Skeletal muscle satellite cell (primary cell): ENCODE measurements at regions not wholly inside any gene's neighbourhood (a gene's known extent, or its start where the extent isn't known, plus 50 kb on each side); places are given as distances from the start of the nearest gene placed in this dataset.

Experiments used
- H3K27me3 ChIP-seq: 2 replicates; pipeline ENCODE4 v1.7.0; 2013; ENCODE audit warnings: low read length; ENCODE audit not compliant: control insufficient read depth, insufficient read depth
- H3K36me3 ChIP-seq: 2 replicates; pipeline ENCODE4 v1.7.0; 2013; ENCODE audit warnings: mild to moderate bottlenecking, control low read depth, low read length; ENCODE audit not compliant: insufficient read depth
- H3K4me1 ChIP-seq: 2 replicates; pipeline ENCODE4 v1.7.0; 2013; ENCODE audit warnings: low read length; ENCODE audit not compliant: control insufficient read depth, insufficient read depth
- H3K4me2 ChIP-seq: 2 replicates; pipeline ENCODE4 v1.7.0; 2013; ENCODE audit warnings: mild to moderate bottlenecking, low read length
- H3K4me3 ChIP-seq: 2 replicates; pipeline ENCODE4 v1.7.0; 2013; ENCODE audit warnings: low read length
- H3K9ac ChIP-seq: 2 replicates; pipeline ENCODE4 v1.7.0; 2013; ENCODE audit warnings: mild to moderate bottlenecking, low read depth, low read length, moderate library complexity
- H3K9me3 ChIP-seq: replicated peaks from 2 replicates; pipeline ENCODE4 v1.7.0; 2013; ENCODE audit warnings: mild to moderate bottlenecking, control low read depth, low read length

- H3K9me3 ChIP-seq, result no peaks in the 10 kb centered on the region
- H3K4me2 ChIP-seq, result no peak overlapping the region
- peaks cover 51% of the 10 kb centered on the region for H3K27me3 ChIP-seq
- H3K9ac ChIP-seq, result no peak overlapping the region
- no peak overlapping the region for H3K4me3 ChIP-seq
- H3K36me3 ChIP-seq, result no peaks in the 10 kb centered on the region
- H3K4me1 ChIP-seq, result no peaks in the 10 kb centered on the region
Measured at GRCh38 chr12:3336606-3337311, 154.2 kb upstream of the PRMT8 start.

GRCh38 chr12:3337944-3338343 lies 153.1 kb upstream of the PRMT8 start:
- Histone ChIP-seq H3K9ac (no peak overlapping the region), H3K4me3 (no peak overlapping the region), H3K9me3 (no peaks in the 10 kb centered on the region), H3K4me1 (no peaks in the 10 kb centered on the region), H3K4me2 (no peak overlapping the region), H3K27me3 (peaks cover 63% of the 10 kb centered on the region), H3K36me3 (no peaks in the 10 kb centered on the region)

GRCh38 chr12:3339221-3339620 lies 151.8 kb upstream of the PRMT8 start:
- no peak overlapping the region for H3K4me2 ChIP-seq
- H3K9me3 ChIP-seq, result no peaks in the 10 kb centered on the region
- no peaks in the 10 kb centered on the region for H3K36me3 ChIP-seq
- H3K27me3 ChIP-seq, result peaks cover 73% of the 10 kb centered on the region
- H3K4me1 ChIP-seq, result no peaks in the 10 kb centered on the region
- no peak overlapping the region for H3K9ac ChIP-seq
- no peak overlapping the region for H3K4me3 ChIP-seq

GRCh38 chr12:3341594-3341993 lies 149.4 kb upstream of the PRMT8 start:
- Histone ChIP-seq H3K4me2 (no peak overlapping the region), H3K9me3 (no peaks in the 10 kb centered on the region), H3K9ac (no peak overlapping the region), H3K4me1 (no peaks in the 10 kb centered on the region), H3K27me3 (peaks cover 59% of the 10 kb centered on the region), H3K4me3 (no peak overlapping the region), H3K36me3 (no peaks in the 10 kb centered on the region)

- Histone ChIP-seq H3K4me1 (no peaks in the 10 kb centered on the region), H3K9me3 (no peaks in the 10 kb centered on the region), H3K4me3 (no peak overlapping the region), H3K36me3 (no peaks in the 10 kb centered on the region), H3K27me3 (peaks cover 55% of the 10 kb centered on the region), H3K4me2 (no peak overlapping the region), H3K9ac (no peak overlapping the region)
Measured at GRCh38 chr12:3342051-3342450, 149.0 kb upstream of the PRMT8 start.

GRCh38 chr12:3348055-3348454 lies 142.9 kb upstream of the PRMT8 start:
- H3K4me1 ChIP-seq, result no peaks in the 10 kb centered on the region
- H3K4me2 ChIP-seq, result no peak overlapping the region
- no peak overlapping the region for H3K4me3 ChIP-seq
- no peak overlapping the region for H3K9ac ChIP-seq
- H3K27me3 ChIP-seq, result peaks cover 39% of the 10 kb centered on the region
- H3K36me3 ChIP-seq, result no peaks in the 10 kb centered on the region
- H3K9me3 ChIP-seq, result no peaks in the 10 kb centered on the region

GRCh38 chr12:3350432-3350831 lies 140.6 kb upstream of the PRMT8 start:
- H3K36me3 ChIP-seq, result no peaks in the 10 kb centered on the region
- no peak overlapping the region for H3K4me3 ChIP-seq
- no peaks in the 10 kb centered on the region for H3K4me1 ChIP-seq
- no peak overlapping the region for H3K9ac ChIP-seq
- no peaks in the 10 kb centered on the region for H3K9me3 ChIP-seq
- H3K4me2 ChIP-seq, result no peak overlapping the region
- peaks cover 45% of the 10 kb centered on the region for H3K27me3 ChIP-seq

GRCh38 chr12:3351731-3352130 lies 139.3 kb upstream of the PRMT8 start:
- no peaks in the 10 kb centered on the region for H3K36me3 ChIP-seq
- H3K9ac ChIP-seq, result no peak overlapping the region
- no peak overlapping the region for H3K4me3 ChIP-seq
- H3K27me3 ChIP-seq, result peaks cover 48% of the 10 kb centered on the region
- no peak overlapping the region for H3K4me2 ChIP-seq
- no peaks in the 10 kb centered on the region for H3K9me3 ChIP-seq
- H3K4me1 ChIP-seq, result no peaks in the 10 kb centered on the region

- no peak overlapping the region for H3K4me3 ChIP-seq
- H3K9me3 ChIP-seq, result no peaks in the 10 kb centered on the region
- H3K4me2 ChIP-seq, result no peak overlapping the region
- peaks cover 48% of the 10 kb centered on the region for H3K27me3 ChIP-seq
- no peaks in the 10 kb centered on the region for H3K36me3 ChIP-seq
- H3K4me1 ChIP-seq, result no peaks in the 10 kb centered on the region
- H3K9ac ChIP-seq, result no peak overlapping the region
Measured at GRCh38 chr12:3352230-3352629, 138.8 kb upstream of the PRMT8 start.

- no peaks in the 10 kb centered on the region for H3K4me1 ChIP-seq
- H3K4me3 ChIP-seq, result no peak overlapping the region
- no peak overlapping the region for H3K9ac ChIP-seq
- H3K9me3 ChIP-seq, result no peaks in the 10 kb centered on the region
- H3K4me2 ChIP-seq, result no peak overlapping the region
- H3K36me3 ChIP-seq, result no peaks in the 10 kb centered on the region
- H3K27me3 ChIP-seq, result peaks cover 41% of the 10 kb centered on the region
Measured at GRCh38 chr12:3353621-3354020, 137.4 kb upstream of the PRMT8 start.

- no peak overlapping the region for H3K4me3 ChIP-seq
- H3K4me2 ChIP-seq, result no peak overlapping the region
- peaks cover 41% of the 10 kb centered on the region for H3K27me3 ChIP-seq
- no peaks in the 10 kb centered on the region for H3K36me3 ChIP-seq
- H3K9ac ChIP-seq, result no peak overlapping the region
- H3K9me3 ChIP-seq, result no peaks in the 10 kb centered on the region
- no peaks in the 10 kb centered on the region for H3K4me1 ChIP-seq
Measured at GRCh38 chr12:3354586-3354985, 136.4 kb upstream of the PRMT8 start.

- Histone ChIP-seq H3K4me2 (no peak overlapping the region), H3K27me3 (peaks cover 42% of the 10 kb centered on the region), H3K9me3 (no peaks in the 10 kb centered on the region), H3K4me1 (no peaks in the 10 kb centered on the region), H3K4me3 (no peak overlapping the region), H3K9ac (no peak overlapping the region), H3K36me3 (no peaks in the 10 kb centered on the region)
Measured at GRCh38 chr12:3355378-3355900, 135.6 kb upstream of the PRMT8 start.
